ENCODE measurements at regions not wholly inside any gene's neighbourhood (a gene's known extent, or its start where the extent isn't known, plus 50 kb on each side); places are given as distances from the start of the nearest gene placed in this dataset.

GRCh38 chr6:170463101-170463721, 89.9 kb downstream of the PSMB1 start:
- H3K27me3 ChIP-seq (ENCODE audit: control insufficient read depth in 2 of 2, insufficient read depth in 2 of 2, low read length in 2 of 2), result no peaks in the 10 kb centered on the region
- dilution Hi-C loops (cut with MboI; ENCODE audit: extremely low pct_ligation_motif_present, low sequenced_read_pairs), result no loop called here

More at GRCh38 chr6:170463101-170463721, 89.9 kb downstream of the PSMB1 start:
- Histone ChIP-seq H3K9me1 (replicated peaks; ENCODE audit: control insufficient read depth, extremely low read depth, insufficient read depth, low read length) (no peaks in the 10 kb centered on the region), H3K4me1 (ENCODE audit: control insufficient read depth, extremely low read depth, insufficient read depth, low read length) (peaks cover 2% of the 10 kb centered on the region), H3K9ac (replicated peaks; ENCODE audit: extremely low read depth, insufficient read depth, low read length) (no peak overlapping the region), H3K4me3 (replicated peaks in 1 of 3; ENCODE audit: insufficient read depth in 1 of 3, low read depth in 1 of 3, low read length in 3 of 3) (no peak overlapping the region), H3K27ac (ENCODE audit: insufficient read depth, low read depth, low read length) (no peak overlapping the region), H3K4me2 (ENCODE audit: insufficient read depth, low read length) (no peak overlapping the region), H3K9me3 (replicated peaks; ENCODE audit: control insufficient read depth, insufficient read depth, low read length) (no peaks in the 10 kb centered on the region), H4K20me1 (replicated peaks; ENCODE audit: control insufficient read depth, extremely low read depth, insufficient read depth, low read length) (no peaks in the 10 kb centered on the region), H3K36me3 (ENCODE audit: control insufficient read depth in 2 of 2, extremely low read depth in 1 of 2, insufficient read depth in 2 of 2, low read length in 2 of 2) (no peaks in the 10 kb centered on the region), H3K79me2 (ENCODE audit: control insufficient read depth, insufficient read depth, low read length) (no peaks in the 10 kb centered on the region), H2AFZ (ENCODE audit: low read depth, low read length) (no peak overlapping the region)
- DNase-seq (ENCODE audit: low read depth, low spot score) (no peak), FAIRE-seq (no peak)
- no peak for TF ChIP-seq MYC (IDR thresholded peaks at IDR 0.05; ENCODE audit: low read depth, low read length)
- no peak for TF ChIP-seq JUN (IDR thresholded peaks at IDR 0.05; ENCODE audit: borderline replicate concordance, insufficient read depth, insufficient read length, low read depth)
- no peak for TF ChIP-seq FOS (IDR thresholded peaks at IDR 0.05; ENCODE audit: borderline replicate concordance, insufficient read depth, low read length)
- no peak for TF ChIP-seq EZH2 (IDR thresholded peaks at IDR 0.05; ENCODE audit: borderline replicate concordance, low read depth, low read length, severe bottlenecking)
- TF ChIP-seq GATA2 (IDR thresholded peaks at IDR 0.05; ENCODE audit: insufficient read depth, insufficient read length, low read depth, low read length), result no peak
- TF ChIP-seq POLR2A (IDR thresholded peaks at IDR 0.05; ENCODE audit: low read depth, low read length), result no peak
- no peak for TF ChIP-seq CTCF (IDR thresholded peaks at IDR 0.05; ENCODE audit: extremely low read depth in 1 of 2, insufficient read depth in 1 of 2, low read depth in 1 of 2, low read length in 2 of 2)
- no peak for TF ChIP-seq POLR2AphosphoS5 (IDR thresholded peaks at IDR 0.05; ENCODE audit: insufficient read depth, low read depth, low read length)
- TF ChIP-seq MAX (IDR thresholded peaks at IDR 0.05; ENCODE audit: insufficient read depth, insufficient read length), result no peak
- intact Hi-C loops (cut with micrococcal nuclease), result no loop called here
- POLR2A ChIA-PET, result no interaction called here
- CTCF ChIA-PET, result no interaction called here
- BruUV-seq (replicated peaks), result no TSS peak
